HG02678 (cell line): ENCODE measurements at regions not wholly inside any gene's neighbourhood (a gene's known extent, or its start where the extent isn't known, plus 50 kb on each side); places are given as distances from the start of the nearest gene placed in this dataset.

Experiments
- ATAC-seq: cut with Tn5 transposase; IDR thresholded peaks from one replicate; pipeline ENCODE4 v1.9.1; 2021; ENCODE audit warnings: mild to moderate bottlenecking, moderate library complexity; ENCODE audit not compliant: unreplicated experiment

GRCh38 chr18:23341983-23342382 lies 111.1 kb upstream of the RIOK3 start:
- no peak for ATAC-seq

GRCh38 chr18:23342506-23342905 lies 110.6 kb upstream of the RIOK3 start:
- ATAC-seq: no peak

- ATAC-seq: no peak
Observed at GRCh38 chr18:23350188-23350587, 102.9 kb upstream of the RIOK3 start.

GRCh38 chr18:23351521-23351920 lies 101.6 kb upstream of the RIOK3 start:
- ATAC-seq: no peak

GRCh38 chr18:23352042-23352441 lies 101.0 kb upstream of the RIOK3 start:
- no peak for ATAC-seq

GRCh38 chr18:23353459-23353858 lies 99.6 kb upstream of the RIOK3 start:
- ATAC-seq: peak; percentile 50

- ATAC-seq: no peak
Observed at GRCh38 chr18:23354625-23355024, 98.5 kb upstream of the RIOK3 start.

- no peak for ATAC-seq
Observed at GRCh38 chr18:23355206-23355605, 97.9 kb upstream of the RIOK3 start.

- no peak for ATAC-seq
Observed at GRCh38 chr18:23356424-23356823, 96.7 kb upstream of the RIOK3 start.

- no peak for ATAC-seq
Observed at GRCh38 chr18:23356915-23357601, 96.0 kb upstream of the RIOK3 start.

- no peak for ATAC-seq
Observed at GRCh38 chr18:23357996-23358594, 95.0 kb upstream of the RIOK3 start.

- ATAC-seq: no peak
Observed at GRCh38 chr18:23359421-23359820, 93.7 kb upstream of the RIOK3 start.

- ATAC-seq: no peak
Observed at GRCh38 chr18:23363865-23364570, 89.1 kb upstream of the RIOK3 start.

GRCh38 chr18:23365602-23366001 lies 87.5 kb upstream of the RIOK3 start:
- no peak for ATAC-seq

GRCh38 chr18:23369266-23369665 lies 83.8 kb upstream of the RIOK3 start:
- ATAC-seq: no peak

GRCh38 chr18:23373570-23373969 lies 79.5 kb upstream of the RIOK3 start:
- no peak for ATAC-seq

GRCh38 chr18:23377669-23378301 lies 75.3 kb upstream of the RIOK3 start:
- ATAC-seq: peak; percentile 55

- ATAC-seq: no peak
Observed at GRCh38 chr18:23378302-23378686, 74.8 kb upstream of the RIOK3 start.

- no peak for ATAC-seq
Observed at GRCh38 chr18:23380001-23380550, 73.0 kb upstream of the RIOK3 start.

GRCh38 chr18:23380817-23381216 lies 72.3 kb upstream of the RIOK3 start:
- ATAC-seq: no peak

GRCh38 chr18:23383494-23383893 lies 69.6 kb upstream of the RIOK3 start:
- no peak for ATAC-seq
